ENCODE measurements at regions not wholly inside any gene's neighbourhood (a gene's known extent, or its start where the extent isn't known, plus 50 kb on each side); places are given as distances from the start of the nearest gene placed in this dataset.

DNA sequence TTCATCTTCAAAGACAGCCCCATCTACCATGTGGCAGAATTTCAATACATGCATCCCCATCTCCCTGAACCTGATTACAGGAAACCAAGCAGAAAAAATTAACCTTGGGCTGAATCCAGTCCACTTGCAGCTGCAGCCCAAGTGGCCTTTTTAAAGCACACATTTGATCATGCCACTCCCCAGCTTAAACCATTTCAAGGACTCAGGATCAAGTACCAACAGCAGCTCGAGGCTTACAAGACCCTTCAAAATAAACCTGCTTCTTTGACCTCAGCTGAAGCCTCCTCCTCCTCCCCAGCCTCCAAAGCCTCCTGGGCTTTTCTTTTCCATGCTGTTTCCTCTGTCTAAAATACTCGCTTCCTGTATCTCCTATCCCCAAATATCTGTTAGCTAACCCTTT lies 50.7 kb upstream of the KIT start:
- H3K4me3 ChIP-seq (ENCODE audit: low read depth in 1 of 3, low read length in 3 of 3), result no peak overlapping the region
- TF ChIP-seq FOXA2 (IDR thresholded peaks at IDR 0.05) (no peak), HNF4A (conservative IDR thresholded peaks at IDR 0.05) (no peak), SP1 (IDR thresholded peaks at IDR 0.05) (no peak), JUND (IDR thresholded peaks at IDR 0.05) (no peak), RAD21 (IDR thresholded peaks at IDR 0.05) (no peak), NR2F2 (IDR thresholded peaks at IDR 0.05) (no peak), GABPA (IDR thresholded peaks at IDR 0.05 in 1 of 2, conservative IDR thresholded peaks at IDR 0.05 in 1 of 2) (no peak)
- TF ChIP-seq, protein P1, sequence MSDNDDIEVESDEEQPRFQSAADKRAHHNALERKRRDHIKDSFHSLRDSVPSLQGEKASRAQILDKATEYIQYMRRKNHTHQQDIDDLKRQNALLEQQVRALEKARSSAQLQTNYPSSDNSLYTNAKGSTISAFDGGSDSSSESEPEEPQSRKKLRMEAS (IDR thresholded peaks at IDR 0.05), result no peak
- TF ChIP-seq, protein P2, sequence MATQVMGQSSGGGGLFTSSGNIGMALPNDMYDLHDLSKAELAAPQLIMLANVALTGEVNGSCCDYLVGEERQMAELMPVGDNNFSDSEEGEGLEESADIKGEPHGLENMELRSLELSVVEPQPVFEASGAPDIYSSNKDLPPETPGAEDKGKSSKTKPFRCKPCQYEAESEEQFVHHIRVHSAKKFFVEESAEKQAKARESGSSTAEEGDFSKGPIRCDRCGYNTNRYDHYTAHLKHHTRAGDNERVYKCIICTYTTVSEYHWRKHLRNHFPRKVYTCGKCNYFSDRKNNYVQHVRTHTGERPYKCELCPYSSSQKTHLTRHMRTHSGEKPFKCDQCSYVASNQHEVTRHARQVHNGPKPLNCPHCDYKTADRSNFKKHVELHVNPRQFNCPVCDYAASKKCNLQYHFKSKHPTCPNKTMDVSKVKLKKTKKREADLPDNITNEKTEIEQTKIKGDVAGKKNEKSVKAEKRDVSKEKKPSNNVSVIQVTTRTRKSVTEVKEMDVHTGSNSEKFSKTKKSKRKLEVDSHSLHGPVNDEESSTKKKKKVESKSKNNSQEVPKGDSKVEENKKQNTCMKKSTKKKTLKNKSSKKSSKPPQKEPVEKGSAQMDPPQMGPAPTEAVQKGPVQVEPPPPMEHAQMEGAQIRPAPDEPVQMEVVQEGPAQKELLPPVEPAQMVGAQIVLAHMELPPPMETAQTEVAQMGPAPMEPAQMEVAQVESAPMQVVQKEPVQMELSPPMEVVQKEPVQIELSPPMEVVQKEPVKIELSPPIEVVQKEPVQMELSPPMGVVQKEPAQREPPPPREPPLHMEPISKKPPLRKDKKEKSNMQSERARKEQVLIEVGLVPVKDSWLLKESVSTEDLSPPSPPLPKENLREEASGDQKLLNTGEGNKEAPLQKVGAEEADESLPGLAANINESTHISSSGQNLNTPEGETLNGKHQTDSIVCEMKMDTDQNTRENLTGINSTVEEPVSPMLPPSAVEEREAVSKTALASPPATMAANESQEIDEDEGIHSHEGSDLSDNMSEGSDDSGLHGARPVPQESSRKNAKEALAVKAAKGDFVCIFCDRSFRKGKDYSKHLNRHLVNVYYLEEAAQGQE (IDR thresholded peaks at IDR 0.05), result no peak
- no peaks in the 10 kb centered on the region for H3K36me3 ChIP-seq (ENCODE audit: control insufficient read depth in 4 of 4, insufficient read depth in 3 of 4, low read depth in 1 of 4, low read length in 3 of 4)
- DNase-seq (ENCODE audit: low spot score), result no peak
- H3K27ac ChIP-seq (ENCODE audit: low read depth in 1 of 2, low read length in 2 of 2), result no peak overlapping the region
- WGBS, result 75% methylated on average over 2 of the region's 2 CpGs
- H3K9me3 ChIP-seq (ENCODE audit: control insufficient read depth in 4 of 4, low read length in 3 of 4), result peaks cover 0 to 3% (median 0%) of the 10 kb centered on the region in 4 donors
- no peak overlapping the region for H3K9ac ChIP-seq (ENCODE audit: low read depth in 1 of 2, low read length in 2 of 2)
- no peaks in the 10 kb centered on the region for H3K4me1 ChIP-seq (ENCODE audit: control insufficient read depth in 4 of 4, insufficient read depth in 4 of 4, low read length in 3 of 4)
- no peaks in the 10 kb centered on the region for H3K27me3 ChIP-seq (ENCODE audit: control insufficient read depth in 4 of 4, insufficient read depth in 4 of 4, low read length in 3 of 4)

DNA sequence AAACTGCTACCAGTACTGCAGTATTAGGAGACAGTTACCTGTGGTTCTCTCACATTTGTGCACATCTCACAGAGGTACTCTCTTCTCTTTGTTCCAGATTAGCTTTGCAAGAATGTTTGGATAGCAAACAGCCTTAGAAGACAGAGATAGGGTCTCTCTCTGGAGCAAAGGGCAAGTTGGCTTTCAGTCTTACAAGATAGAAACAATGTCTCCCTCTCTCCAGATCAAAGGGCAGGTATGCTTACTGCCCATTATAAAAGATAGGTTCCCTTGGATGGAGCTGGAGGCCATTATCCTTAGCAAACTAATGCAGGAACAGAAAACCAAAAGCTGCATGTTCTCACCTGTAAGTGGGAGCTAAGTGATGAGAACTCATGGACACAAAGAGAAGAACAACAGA lies 50.2 kb upstream of the KIT start:
- TF ChIP-seq, protein P3, sequence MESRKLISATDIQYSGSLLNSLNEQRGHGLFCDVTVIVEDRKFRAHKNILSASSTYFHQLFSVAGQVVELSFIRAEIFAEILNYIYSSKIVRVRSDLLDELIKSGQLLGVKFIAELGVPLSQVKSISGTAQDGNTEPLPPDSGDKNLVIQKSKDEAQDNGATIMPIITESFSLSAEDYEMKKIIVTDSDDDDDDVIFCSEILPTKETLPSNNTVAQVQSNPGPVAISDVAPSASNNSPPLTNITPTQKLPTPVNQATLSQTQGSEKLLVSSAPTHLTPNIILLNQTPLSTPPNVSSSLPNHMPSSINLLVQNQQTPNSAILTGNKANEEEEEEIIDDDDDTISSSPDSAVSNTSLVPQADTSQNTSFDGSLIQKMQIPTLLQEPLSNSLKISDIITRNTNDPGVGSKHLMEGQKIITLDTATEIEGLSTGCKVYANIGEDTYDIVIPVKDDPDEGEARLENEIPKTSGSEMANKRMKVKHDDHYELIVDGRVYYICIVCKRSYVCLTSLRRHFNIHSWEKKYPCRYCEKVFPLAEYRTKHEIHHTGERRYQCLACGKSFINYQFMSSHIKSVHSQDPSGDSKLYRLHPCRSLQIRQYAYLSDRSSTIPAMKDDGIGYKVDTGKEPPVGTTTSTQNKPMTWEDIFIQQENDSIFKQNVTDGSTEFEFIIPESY (IDR thresholded peaks at IDR 0.05), result no peak
- TF ChIP-seq ATF3 (IDR thresholded peaks at IDR 0.05) (no peak), FOXA1 (IDR thresholded peaks at IDR 0.05) (no peak), EGR1 (IDR thresholded peaks at IDR 0.05; ENCODE audit: low read depth in 2 of 2) (no peak), NR2F2 (IDR thresholded peaks at IDR 0.05) (no peak), RXRA (IDR thresholded peaks at IDR 0.05) (no peak)
- Histone ChIP-seq H3K4me1 (ENCODE audit: control insufficient read depth in 4 of 4, insufficient read depth in 4 of 4, low read length in 3 of 4) (no peaks in the 10 kb centered on the region), H3K9me3 (ENCODE audit: control insufficient read depth in 4 of 4, low read length in 3 of 4) (peaks cover 0 to 3% (median 0%) of the 10 kb centered on the region in 4 donors), H3K27me3 (ENCODE audit: control insufficient read depth in 4 of 4, insufficient read depth in 4 of 4, low read length in 3 of 4) (no peaks in the 10 kb centered on the region), H3K27ac (ENCODE audit: low read depth in 1 of 2, low read length in 2 of 2) (no peak overlapping the region), H3K4me3 (ENCODE audit: low read depth in 1 of 3, low read length in 3 of 3) (no peak overlapping the region), H3K9ac (ENCODE audit: low read depth in 1 of 2, low read length in 2 of 2) (no peak overlapping the region), H3K36me3 (ENCODE audit: control insufficient read depth in 4 of 4, insufficient read depth in 3 of 4, low read depth in 1 of 4, low read length in 3 of 4) (no peaks in the 10 kb centered on the region)
- no peak for DNase-seq (ENCODE audit: low spot score)
